VCaP (cell line): ENCODE measurements at regions not wholly inside any gene's neighbourhood (a gene's known extent, or its start where the extent isn't known, plus 50 kb on each side); places are given as distances from the start of the nearest gene placed in this dataset.

Experiments used
- H3K27ac ChIP-seq: fragments of 450-650 bp; 2 replicates; pipeline ENCODE4 v1.5.1; 2017
- TF ChIP-seq, protein P1 (sequence below): fragments of 450-650 bp; conservative IDR thresholded peaks from 2 replicates; pipeline ENCODE4 v1.5.1; 2017; ENCODE audit warnings: mild to moderate bottlenecking, moderate library complexity

- TF ChIP-seq, protein P1, sequence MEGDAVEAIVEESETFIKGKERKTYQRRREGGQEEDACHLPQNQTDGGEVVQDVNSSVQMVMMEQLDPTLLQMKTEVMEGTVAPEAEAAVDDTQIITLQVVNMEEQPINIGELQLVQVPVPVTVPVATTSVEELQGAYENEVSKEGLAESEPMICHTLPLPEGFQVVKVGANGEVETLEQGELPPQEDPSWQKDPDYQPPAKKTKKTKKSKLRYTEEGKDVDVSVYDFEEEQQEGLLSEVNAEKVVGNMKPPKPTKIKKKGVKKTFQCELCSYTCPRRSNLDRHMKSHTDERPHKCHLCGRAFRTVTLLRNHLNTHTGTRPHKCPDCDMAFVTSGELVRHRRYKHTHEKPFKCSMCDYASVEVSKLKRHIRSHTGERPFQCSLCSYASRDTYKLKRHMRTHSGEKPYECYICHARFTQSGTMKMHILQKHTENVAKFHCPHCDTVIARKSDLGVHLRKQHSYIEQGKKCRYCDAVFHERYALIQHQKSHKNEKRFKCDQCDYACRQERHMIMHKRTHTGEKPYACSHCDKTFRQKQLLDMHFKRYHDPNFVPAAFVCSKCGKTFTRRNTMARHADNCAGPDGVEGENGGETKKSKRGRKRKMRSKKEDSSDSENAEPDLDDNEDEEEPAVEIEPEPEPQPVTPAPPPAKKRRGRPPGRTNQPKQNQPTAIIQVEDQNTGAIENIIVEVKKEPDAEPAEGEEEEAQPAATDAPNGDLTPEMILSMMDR = no peak
- H3K27ac ChIP-seq = no peak overlapping the region
Measured at GRCh38 chr19:46921071-46921470, 60.3 kb downstream of the ARHGAP35 start.

DNA sequence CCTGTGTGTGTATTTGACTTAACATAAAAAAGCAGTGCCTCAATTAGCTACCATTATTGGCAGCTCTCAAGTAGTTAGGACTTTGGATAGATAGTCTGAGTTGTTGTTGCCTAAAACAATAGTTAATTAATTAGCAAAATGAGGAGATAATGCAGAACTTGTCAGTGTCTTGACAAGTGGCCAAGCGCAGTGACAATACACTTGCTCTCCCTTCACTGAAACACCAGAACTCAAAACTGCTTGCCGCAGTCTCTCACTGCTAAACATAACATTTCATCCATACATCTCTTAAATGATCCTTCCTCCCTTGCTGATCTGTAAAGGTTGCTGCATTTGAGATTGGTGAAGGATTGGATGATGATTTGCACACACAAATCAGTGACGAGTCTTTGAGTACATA is 61.7 kb downstream of the ARHGAP35 start:
- TF ChIP-seq, protein P1 = no peak
- H3K27ac ChIP-seq = peak overlapping the region; percentile 96

DNA sequence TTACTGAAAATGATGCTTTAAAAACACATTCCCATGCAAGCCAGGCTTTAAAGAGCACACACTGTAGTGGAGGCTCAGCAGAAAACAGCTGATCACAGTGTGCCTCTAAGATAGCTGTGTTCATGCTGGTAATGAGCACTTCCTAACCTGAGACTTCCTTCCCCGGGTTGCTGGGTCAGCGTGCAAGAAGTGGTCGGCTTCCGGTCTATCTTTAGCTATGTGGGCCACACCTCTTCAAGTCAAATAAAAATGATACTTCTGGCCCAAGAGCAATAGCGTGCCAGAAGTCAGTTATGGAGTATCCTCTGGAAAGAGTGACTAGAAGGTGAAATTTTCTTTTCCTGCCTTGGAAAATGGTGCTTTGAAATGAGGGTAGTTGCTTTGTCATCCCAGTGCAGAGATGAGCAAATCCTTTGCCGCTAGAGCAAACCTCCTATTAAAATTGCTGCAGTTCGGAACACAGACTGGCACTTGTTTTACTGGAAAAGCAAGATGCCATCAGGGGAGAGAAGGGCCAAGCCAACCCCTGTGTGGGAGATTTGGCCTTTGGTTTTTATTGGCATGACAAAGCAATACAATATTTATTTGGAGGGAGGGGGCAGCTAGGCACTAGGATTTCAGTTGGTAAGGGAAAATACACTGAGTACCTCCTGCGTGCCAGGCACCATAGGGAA is 64.2 kb downstream of the ARHGAP35 start:
- H3K27ac ChIP-seq = peak overlapping the region; percentile 96
- TF ChIP-seq, protein P1 = no peak

DNA sequence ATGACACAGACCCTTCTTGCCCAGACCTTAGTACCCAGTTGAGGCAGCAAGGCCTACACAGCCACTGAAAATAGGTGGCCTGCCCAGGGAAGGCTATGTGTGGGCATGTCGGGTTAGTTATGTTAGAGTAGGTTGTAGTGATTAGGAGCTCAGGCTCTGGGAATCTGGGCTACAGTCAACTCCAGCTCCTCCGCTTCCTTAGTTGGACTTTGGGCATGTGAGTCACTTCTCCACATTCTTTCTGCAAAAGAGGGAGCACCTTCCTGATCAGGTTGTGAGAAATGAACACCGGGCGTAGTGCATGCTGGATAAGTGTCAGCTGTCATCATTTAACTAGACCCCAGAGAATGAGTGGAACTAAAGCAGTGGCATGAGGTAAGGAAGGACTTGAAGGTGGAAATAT is 64.8 kb downstream of the ARHGAP35 start:
- H3K27ac ChIP-seq = peak overlapping the region; percentile 96

GRCh38 chr19:46926170-46927071 is 65.6 kb downstream of the ARHGAP35 start:
- TF ChIP-seq, protein P1 = no peak
- peak overlapping the region; percentile 96 for H3K27ac ChIP-seq

More for the DNA sequence above, 64.8 kb downstream of the ARHGAP35 start:
- TF ChIP-seq, protein P1 = no peak

GRCh38 chr19:46927106-46927505 is 66.3 kb downstream of the ARHGAP35 start:
- TF ChIP-seq, protein P1 = no peak
- peak overlapping the region; percentile 96 for H3K27ac ChIP-seq

- TF ChIP-seq, protein P1 = no peak
- H3K27ac ChIP-seq = peak overlapping the region; percentile 96
Measured at GRCh38 chr19:46927893-46928292, 67.1 kb downstream of the ARHGAP35 start.
